HG02571 (cell line): ENCODE measurements at regions not wholly inside any gene's neighbourhood (a gene's known extent, or its start where the extent isn't known, plus 50 kb on each side); places are given as distances from the start of the nearest gene placed in this dataset.

Experiments
- ATAC-seq: cut with Tn5 transposase; IDR thresholded peaks from one replicate; pipeline ENCODE4 v1.9.1; 2021; ENCODE audit warnings: mild to moderate bottlenecking, moderate library complexity; ENCODE audit not compliant: unreplicated experiment

GRCh38 chr5:96142184-96142781 lies 180.6 kb upstream of the ELL2 start:
- no peak for ATAC-seq

DNA sequence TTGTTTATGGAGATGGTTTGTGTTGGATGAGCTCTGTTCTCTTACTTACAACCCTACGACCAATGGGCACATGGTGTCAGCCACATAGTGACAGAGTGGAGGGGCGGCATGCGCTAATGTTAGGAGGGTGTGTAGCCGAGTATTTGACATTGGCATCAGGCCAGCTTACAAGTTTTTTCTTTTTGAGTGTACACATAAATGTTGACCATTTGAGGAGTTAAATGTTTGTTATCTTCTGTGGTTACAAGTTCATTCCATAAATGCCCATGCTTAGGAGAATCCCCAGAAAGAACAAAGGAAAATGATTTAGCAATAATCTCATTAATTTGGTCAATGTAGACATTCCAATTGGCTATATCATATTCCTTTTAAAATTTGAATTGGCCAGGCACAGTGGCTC lies 180.1 kb upstream of the ELL2 start:
- no peak for ATAC-seq

GRCh38 chr5:96140496-96140895 lies 178.8 kb upstream of the ELL2 start:
- no peak for ATAC-seq

GRCh38 chr5:96140084-96140483 lies 178.4 kb upstream of the ELL2 start:
- ATAC-seq, result no peak

DNA sequence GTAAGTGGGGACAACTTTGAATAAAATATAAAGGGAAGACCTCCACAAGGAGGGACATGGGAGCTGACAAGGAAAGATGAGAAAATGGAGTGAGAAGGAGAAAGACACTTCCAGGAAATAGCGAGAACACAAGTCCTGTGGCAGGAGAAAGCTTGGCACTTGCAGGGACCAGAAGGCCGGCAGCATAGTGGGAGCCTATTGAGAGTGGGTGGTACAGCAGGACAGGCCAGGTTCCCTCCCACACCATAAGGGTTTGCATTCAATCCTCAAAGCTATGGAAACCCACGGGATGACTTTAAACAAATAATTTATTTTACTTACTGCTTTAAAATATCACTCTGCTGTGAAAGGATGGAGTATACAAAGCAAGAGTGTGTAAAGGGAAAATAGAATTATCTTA lies 173.2 kb upstream of the ELL2 start:
- no peak for ATAC-seq

- ATAC-seq, result no peak
These were observed 171.9 kb upstream of the ELL2 start for GRCh38 chr5:96133341-96134079.

- no peak for ATAC-seq
These were observed 167.6 kb upstream of the ELL2 start for GRCh38 chr5:96129276-96129675.

- ATAC-seq, result no peak
These were observed 166.7 kb upstream of the ELL2 start for GRCh38 chr5:96128204-96128864.

- no peak for ATAC-seq
These were observed 165.9 kb upstream of the ELL2 start for GRCh38 chr5:96127538-96127937.

DNA sequence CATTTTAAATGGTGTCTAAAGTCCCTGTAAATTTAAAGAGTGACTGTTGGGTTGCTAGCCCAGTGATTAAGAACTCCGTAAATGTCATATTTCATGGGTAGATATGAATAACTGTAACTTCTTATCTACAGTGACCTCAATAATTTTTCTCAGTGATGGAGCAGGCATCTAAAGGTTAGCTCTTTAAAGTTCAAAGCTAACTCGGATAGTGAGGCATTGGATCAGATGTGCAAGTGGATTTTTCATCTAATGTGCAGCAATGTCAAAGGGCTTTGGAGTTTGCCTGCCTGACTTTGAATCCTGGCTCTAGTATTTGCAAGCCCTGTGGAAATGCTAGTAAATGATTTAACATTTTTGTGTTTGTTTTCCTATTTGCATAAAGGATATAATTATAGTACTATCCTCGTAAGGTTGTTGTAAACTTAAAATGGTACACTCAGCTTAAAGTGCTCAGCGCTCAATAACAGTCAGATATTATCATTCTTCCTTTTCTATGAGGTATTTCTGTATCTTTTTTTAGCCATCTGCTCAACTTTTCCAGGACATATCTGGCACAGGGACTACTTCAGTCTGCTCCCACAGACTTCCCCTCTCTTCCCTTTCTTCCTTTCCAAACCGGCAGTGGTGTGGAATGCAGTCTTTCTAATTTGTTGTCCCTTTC lies 163.7 kb upstream of the ELL2 start:
- no peak for ATAC-seq

DNA sequence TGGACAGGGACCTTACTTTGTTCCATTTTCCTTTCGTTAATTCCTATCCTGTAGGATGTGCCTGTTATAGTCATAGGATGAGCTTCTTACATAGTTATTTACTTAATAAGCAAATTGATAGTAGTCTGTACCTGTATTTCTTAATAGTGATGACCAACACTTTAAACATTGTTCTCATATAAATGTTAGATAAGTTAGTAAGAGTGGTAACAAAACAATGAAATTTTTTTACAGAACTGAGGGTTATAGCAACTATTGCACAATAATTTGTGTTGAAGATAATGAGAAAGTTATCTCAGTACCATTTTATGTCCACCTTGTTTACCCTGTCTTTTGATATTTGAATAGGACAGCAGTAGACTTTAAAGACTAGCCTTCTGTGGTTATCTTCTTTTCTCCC lies 162.9 kb upstream of the ELL2 start:
- ATAC-seq, result no peak

- no peak for ATAC-seq
These were observed 161.8 kb upstream of the ELL2 start for GRCh38 chr5:96123418-96123817.

- no peak for ATAC-seq
These were observed 159.7 kb upstream of the ELL2 start for GRCh38 chr5:96121364-96121763.

- ATAC-seq, result no peak
These were observed 158.5 kb upstream of the ELL2 start for GRCh38 chr5:96120120-96120519.

DNA sequence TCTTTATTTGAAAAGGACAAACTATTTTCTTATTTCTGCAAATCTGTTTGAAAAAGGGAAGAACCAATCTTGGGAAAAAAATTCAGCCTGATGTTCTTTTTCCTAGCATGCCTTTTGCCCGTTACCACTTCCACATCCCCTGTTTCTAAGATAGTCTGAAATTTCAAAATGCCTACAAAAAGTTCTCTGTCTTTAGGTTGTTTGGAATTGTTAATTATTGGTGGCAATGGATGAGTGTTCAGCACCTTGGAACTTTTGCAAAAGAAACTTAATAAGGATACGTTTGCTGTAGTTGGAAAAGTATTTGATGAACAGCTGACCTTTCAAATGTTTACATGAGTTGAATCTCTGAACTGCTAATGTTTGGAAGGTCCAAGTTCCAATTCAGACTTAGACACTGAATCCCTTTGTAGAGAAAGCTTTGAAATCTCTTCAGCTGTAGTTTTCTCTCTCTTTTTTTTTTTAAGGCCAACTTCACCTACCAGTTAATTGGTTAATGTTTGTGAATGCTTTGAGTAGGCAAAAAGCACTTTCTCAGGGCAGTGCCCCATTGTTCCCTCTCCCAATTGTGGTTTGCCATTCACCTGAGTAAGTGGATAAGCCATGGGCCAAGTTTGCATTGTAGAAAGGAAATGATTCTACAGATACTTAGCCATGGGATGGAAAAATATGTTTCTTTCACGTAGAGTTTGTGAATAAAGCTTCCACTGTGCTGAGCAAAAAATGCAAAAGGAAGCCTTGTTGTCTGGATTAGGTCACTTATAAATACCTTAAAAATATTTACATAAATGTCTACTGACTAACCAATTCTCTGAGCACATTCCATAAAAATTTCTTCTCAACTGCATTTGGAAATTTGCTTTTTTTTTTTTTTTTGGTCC lies 156.4 kb upstream of the ELL2 start:
- no peak for ATAC-seq

GRCh38 chr5:96115147-96115807 lies 153.6 kb upstream of the ELL2 start:
- no peak for ATAC-seq

GRCh38 chr5:96114736-96115135 lies 153.1 kb upstream of the ELL2 start:
- ATAC-seq, result no peak

GRCh38 chr5:96113170-96113939 lies 151.7 kb upstream of the ELL2 start:
- ATAC-seq, result no peak

DNA sequence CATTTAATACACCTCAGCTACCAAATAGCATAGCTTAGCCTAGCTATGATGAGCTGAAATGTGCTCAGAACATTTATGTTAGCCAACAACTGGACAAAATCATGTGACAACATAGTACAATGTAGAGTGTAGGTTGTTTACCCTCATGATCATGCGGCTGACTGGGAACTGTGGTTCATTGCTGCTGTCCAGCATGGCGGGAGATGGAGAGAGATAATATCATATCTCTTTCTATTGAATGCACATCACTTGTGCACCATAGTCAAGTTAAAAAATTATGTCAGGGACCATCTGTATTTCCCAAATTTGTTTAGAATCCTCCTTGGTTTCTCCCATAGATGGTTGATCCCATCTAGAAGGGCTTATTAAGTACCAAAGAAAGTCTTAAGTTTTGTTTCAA lies 151.1 kb upstream of the ELL2 start:
- no peak for ATAC-seq
